ENCODE measurements at regions not wholly inside any gene's neighbourhood (a gene's known extent, or its start where the extent isn't known, plus 50 kb on each side); places are given as distances from the start of the nearest gene placed in this dataset.

DNA sequence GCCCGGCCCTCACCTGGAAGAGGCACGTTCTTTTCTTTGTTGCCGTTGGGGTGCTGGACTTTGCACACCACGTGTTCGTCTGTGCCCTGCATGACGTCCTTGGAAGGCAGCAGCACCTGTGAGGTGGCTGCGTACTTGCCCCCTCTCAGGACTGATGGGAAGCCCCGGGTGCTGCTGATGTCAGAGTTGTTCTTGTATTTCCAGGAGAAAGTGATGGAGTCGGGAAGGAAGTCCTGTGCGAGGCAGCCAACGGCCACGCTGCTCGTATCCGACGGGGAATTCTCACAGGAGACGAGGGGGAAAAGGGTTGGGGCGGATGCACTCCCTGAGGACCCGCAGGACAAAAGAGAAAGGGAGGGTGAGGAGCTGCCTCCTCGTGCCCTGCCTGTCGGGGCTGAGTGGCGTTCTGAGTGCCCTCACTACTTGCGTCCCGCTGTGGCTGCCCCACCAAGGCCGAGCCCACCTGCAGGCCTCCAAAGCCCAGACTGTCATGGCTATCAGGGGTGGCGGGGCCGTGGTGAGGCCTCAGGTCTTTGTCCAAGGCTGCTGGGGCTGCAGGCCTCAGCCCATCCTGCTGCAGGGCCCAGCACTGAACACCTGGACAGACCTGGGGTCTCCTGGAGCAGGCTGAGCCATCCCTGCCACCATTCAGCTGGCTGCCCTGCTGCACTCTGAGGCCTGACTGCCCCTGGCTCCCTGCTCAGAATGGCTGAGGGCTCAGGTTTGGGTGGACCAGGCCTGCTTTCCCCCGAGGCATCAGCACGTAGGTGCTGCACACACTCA is 329.7 kb downstream of the TMEM121 start:
- TF ChIP-seq, protein P1, sequence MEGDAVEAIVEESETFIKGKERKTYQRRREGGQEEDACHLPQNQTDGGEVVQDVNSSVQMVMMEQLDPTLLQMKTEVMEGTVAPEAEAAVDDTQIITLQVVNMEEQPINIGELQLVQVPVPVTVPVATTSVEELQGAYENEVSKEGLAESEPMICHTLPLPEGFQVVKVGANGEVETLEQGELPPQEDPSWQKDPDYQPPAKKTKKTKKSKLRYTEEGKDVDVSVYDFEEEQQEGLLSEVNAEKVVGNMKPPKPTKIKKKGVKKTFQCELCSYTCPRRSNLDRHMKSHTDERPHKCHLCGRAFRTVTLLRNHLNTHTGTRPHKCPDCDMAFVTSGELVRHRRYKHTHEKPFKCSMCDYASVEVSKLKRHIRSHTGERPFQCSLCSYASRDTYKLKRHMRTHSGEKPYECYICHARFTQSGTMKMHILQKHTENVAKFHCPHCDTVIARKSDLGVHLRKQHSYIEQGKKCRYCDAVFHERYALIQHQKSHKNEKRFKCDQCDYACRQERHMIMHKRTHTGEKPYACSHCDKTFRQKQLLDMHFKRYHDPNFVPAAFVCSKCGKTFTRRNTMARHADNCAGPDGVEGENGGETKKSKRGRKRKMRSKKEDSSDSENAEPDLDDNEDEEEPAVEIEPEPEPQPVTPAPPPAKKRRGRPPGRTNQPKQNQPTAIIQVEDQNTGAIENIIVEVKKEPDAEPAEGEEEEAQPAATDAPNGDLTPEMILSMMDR (IDR thresholded peaks at IDR 0.05): no peak
- TF ChIP-seq POLR2A (IDR thresholded peaks at IDR 0.05): no peak

All from body of pancreas (tissue), 4 donors.